Stomach (tissue), 8 donors: ENCODE measurements at regions not wholly inside any gene's neighbourhood (a gene's known extent, or its start where the extent isn't known, plus 50 kb on each side); places are given as distances from the start of the nearest gene placed in this dataset.

ENCODE experiments used
- DNase-seq, 2 donors: peaks; one replicate each; pipeline versions ENCODE4 v3.0.0 to v3.0.0-alpha.2; 2013 to 2019
- H3K27ac ChIP-seq, 5 donors: fragments of 200-600 bp in 4 of 5; sonication (generic) in 4 of 5; one replicate each; pipeline ENCODE4 v1.5.1; 2013 to 2019; ENCODE audit warnings: mild to moderate bottlenecking in 1 of 5, moderate library complexity in 1 of 5
- H3K27me3 ChIP-seq, 3 donors: fragments of 200-600 bp; sonication (generic); one replicate each; pipeline ENCODE4 v1.5.1; 2017 to 2019; ENCODE audit warnings: mixed run types in 1 of 3
- H3K36me3 ChIP-seq, 4 donors: fragments of 200-600 bp; sonication (generic); 1 replicate in 3 of 4; 2 replicates in 1 of 4; pipeline ENCODE4 v1.5.1; 2016 to 2019
- H3K4me1 ChIP-seq, 4 donors: fragments of 200-600 bp; sonication (generic); one replicate each; pipeline ENCODE4 v1.5.1; 2016 to 2019
- H3K4me3 ChIP-seq, 4 donors: fragments of 200-600 bp; sonication (generic) in 3 of 4; one replicate each; pipeline ENCODE4 v1.5.1; 2016 to 2019; ENCODE audit warnings: mild to moderate bottlenecking in 1 of 4
- H3K9me3 ChIP-seq, 4 donors: fragments of 200-600 bp; sonication (generic); one replicate each; pipeline ENCODE4 v1.5.1; 2016 to 2019
- CTCF ChIP-seq, 7 experiments: fragments of 450-650 bp in 4 of 7; fragments of 200-600 bp in 3 of 7; sonication (generic) in 3 of 7; IDR thresholded peaks; one replicate each; pipeline ENCODE4 v1.5.1; 2016 to 2019; ENCODE audit warnings: antibody characterized with exemption in 7 of 7, control low read depth in 2 of 7, mild to moderate bottlenecking in 1 of 7
- EP300 ChIP-seq: sonication (generic); formaldehyde crosslinking; IDR thresholded peaks from one replicate; pipeline ENCODE4 v1.6.1; 2017; ENCODE audit warnings: antibody characterized with exemption
- POLR2A ChIP-seq, 4 donors: fragments of 450-650 bp; IDR thresholded peaks; one replicate each; pipeline ENCODE4 v1.6.1; 2016; ENCODE audit warnings: antibody characterized with exemption in 4 of 4, control low read depth in 2 of 4, mild to moderate bottlenecking in 1 of 4, moderate library complexity in 1 of 4
- POLR2AphosphoS5 ChIP-seq, 3 donors: sonication (generic); formaldehyde crosslinking; IDR thresholded peaks; one replicate each; pipeline ENCODE4 v1.6.1; 2016; ENCODE audit warnings: antibody characterized with exemption in 3 of 3
- WGBS, 5 donors: extraction: QIAGEN DNeasy Blood & Tissue Kit in 3 of 5; methylation state at CpG; one replicate each; pipeline versions ENCODE4 v1.1.5 to v1.1.7; 2013 to 2018; 5-methylcytosine and 5-hydroxymethylcytosine counted together
- intact Hi-C: fragments of 100-400 bp; cut with DNase I; formaldehyde crosslinking; loops from one replicate; pipeline ENCODE4 v1.15.1; 2023; ENCODE audit warnings: low total_unique reads
- donor health status: healthy with polysubstance abuse.
- donor health status: Bipolar disorder and iron deficiency.
- donor health status: healthy.

GRCh38 chr10:109475711-109476421 is 447.4 kb downstream of the XPNPEP1 start:
- no peak for TF ChIP-seq EP300
- no peak for TF ChIP-seq POLR2AphosphoS5 (IDR thresholded peaks at IDR 0.05)
- TF ChIP-seq CTCF (IDR thresholded peaks at IDR 0.05), result no peak
- 63 to 69% (median 64%) methylated on average over 6 of the region's 6 CpGs for WGBS, 5 donors
- intact Hi-C loops, result no loop called here
- Histone ChIP-seq H3K36me3 (no peaks in the 10 kb centered on the region), H3K9me3 (no peaks in the 10 kb centered on the region), H3K4me1 (no peaks in the 10 kb centered on the region), H3K27ac (no peak overlapping the region), H3K4me3 (no peak overlapping the region), H3K27me3 (no peaks in the 10 kb centered on the region)
- DNase-seq, result peak in 1 of 2 donors; percentile 12

- DNase-seq, result peak in 1 of 2 donors; percentile 15
- WGBS, 5 donors, result 17 to 26% (median 19%) methylated on average over 4 of the region's 4 CpGs
- no peaks in the 10 kb centered on the region for H3K9me3 ChIP-seq
- H3K4me1 ChIP-seq, result no peaks in the 10 kb centered on the region
- intact Hi-C loops, result no loop called here
- H3K36me3 ChIP-seq, result no peaks in the 10 kb centered on the region
- H3K27ac ChIP-seq, result no peak overlapping the region
- TF ChIP-seq EP300 (no peak), POLR2AphosphoS5 (IDR thresholded peaks at IDR 0.05) (no peak), CTCF (IDR thresholded peaks at IDR 0.05) (no peak)
- no peak overlapping the region for H3K4me3 ChIP-seq
- no peaks in the 10 kb centered on the region for H3K27me3 ChIP-seq
Observed at GRCh38 chr10:109474812-109475211, 448.5 kb downstream of the XPNPEP1 start.

- TF ChIP-seq EP300, result no peak
- no peaks in the 10 kb centered on the region for H3K36me3 ChIP-seq
- no peaks in the 10 kb centered on the region for H3K27me3 ChIP-seq
- H3K4me3 ChIP-seq, result no peak overlapping the region
- WGBS, 5 donors, result 25 to 42% (median 32%) methylated on average over 4 of the region's 4 CpGs
- no peak overlapping the region for H3K27ac ChIP-seq
- intact Hi-C loops, result no loop called here
- H3K9me3 ChIP-seq, result no peaks in the 10 kb centered on the region
- no peaks in the 10 kb centered on the region for H3K4me1 ChIP-seq
- no peak for DNase-seq
Observed at GRCh38 chr10:109474261-109474660, 449.1 kb downstream of the XPNPEP1 start.

GRCh38 chr10:109467551-109467950 is 455.8 kb downstream of the XPNPEP1 start:
- TF ChIP-seq CTCF (IDR thresholded peaks at IDR 0.05), result no peak
- TF ChIP-seq POLR2A (IDR thresholded peaks at IDR 0.05), result no peak
- TF ChIP-seq POLR2AphosphoS5 (IDR thresholded peaks at IDR 0.05), result no peak
- TF ChIP-seq EP300, result no peak
- Histone ChIP-seq H3K4me1 (no peaks in the 10 kb centered on the region), H3K4me3 (no peak overlapping the region), H3K27me3 (no peaks in the 10 kb centered on the region), H3K9me3 (no peaks in the 10 kb centered on the region), H3K36me3 (no peaks in the 10 kb centered on the region), H3K27ac (no peak overlapping the region)
- 65 to 76% (median 70%) methylated on average over 2 of the region's 2 CpGs for WGBS, 5 donors
- DNase-seq, result no peak
- intact Hi-C loops, result no loop called here

- no peak for DNase-seq
- Histone ChIP-seq H3K4me1 (no peaks in the 10 kb centered on the region), H3K27me3 (no peaks in the 10 kb centered on the region), H3K27ac (no peak overlapping the region), H3K36me3 (no peaks in the 10 kb centered on the region), H3K4me3 (no peak overlapping the region), H3K9me3 (no peaks in the 10 kb centered on the region)
- intact Hi-C loops, result no loop called here
- TF ChIP-seq POLR2A (IDR thresholded peaks at IDR 0.05) (no peak), EP300 (no peak), POLR2AphosphoS5 (IDR thresholded peaks at IDR 0.05) (no peak), CTCF (IDR thresholded peaks at IDR 0.05) (no peak)
- 60 to 86% (median 75%) methylated on average over 3 of the region's 3 CpGs for WGBS, 5 donors
Observed at GRCh38 chr10:109464949-109465348, 458.4 kb downstream of the XPNPEP1 start.
